IPS-15b (cell line): ENCODE measurements at regions not wholly inside any gene's neighbourhood (a gene's known extent, or its start where the extent isn't known, plus 50 kb on each side); places are given as distances from the start of the nearest gene placed in this dataset.

Source experiments
- H3K27me3 ChIP-seq: one replicate; pipeline ENCODE4 v1.6.1; 2013; ENCODE audit warnings: low read length; ENCODE audit not compliant: control insufficient read depth, insufficient read depth
- H3K36me3 ChIP-seq: one replicate; pipeline ENCODE4 v1.6.1; 2013; ENCODE audit warnings: low read length; ENCODE audit not compliant: control insufficient read depth, insufficient read depth
- H3K4me1 ChIP-seq: one replicate; pipeline ENCODE4 v1.6.1; 2013; ENCODE audit warnings: mild to moderate bottlenecking, low read length; ENCODE audit not compliant: control insufficient read depth, insufficient read depth
- H3K4me3 ChIP-seq: one replicate; pipeline ENCODE4 v1.5.1; 2013; ENCODE audit warnings: low read depth, low read length
- H3K9ac ChIP-seq: one replicate; pipeline ENCODE4 v1.6.1; 2013; ENCODE audit warnings: low read depth, mild to moderate bottlenecking, low read length
- H3K9me3 ChIP-seq: one replicate; pipeline ENCODE4 v1.6.1; 2013; ENCODE audit warnings: mild to moderate bottlenecking, low read length; ENCODE audit not compliant: control insufficient read depth, insufficient read depth

GRCh38 chr1:30312226-30312625 lies 411.2 kb downstream of the MATN1 start:
- Histone ChIP-seq H3K9ac (no peak overlapping the region), H3K4me3 (no peak overlapping the region), H3K4me1 (no peaks in the 10 kb centered on the region), H3K36me3 (no peaks in the 10 kb centered on the region), H3K9me3 (no peaks in the 10 kb centered on the region), H3K27me3 (no peaks in the 10 kb centered on the region)

DNA sequence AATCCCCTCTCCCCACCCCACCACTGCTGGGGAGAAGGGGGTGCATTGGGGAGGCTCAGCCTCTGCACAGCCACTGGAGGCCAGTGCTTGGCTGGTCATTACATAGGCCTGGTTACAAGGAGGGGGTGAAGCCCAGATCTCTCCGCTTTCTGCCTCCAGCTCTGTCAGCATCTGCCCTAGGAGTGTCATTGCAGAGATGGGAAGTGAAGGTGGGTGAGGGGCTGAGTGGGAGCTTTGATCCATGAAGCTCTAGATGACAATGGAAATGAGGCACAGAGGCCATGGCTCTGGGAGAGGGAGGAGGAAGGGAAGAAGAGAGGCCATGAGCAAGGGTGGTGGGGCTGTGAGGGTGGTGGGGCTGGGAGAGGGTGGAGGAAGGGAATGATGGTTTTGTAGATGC lies 411.6 kb downstream of the MATN1 start:
- H3K36me3 ChIP-seq = no peaks in the 10 kb centered on the region
- no peaks in the 10 kb centered on the region for H3K27me3 ChIP-seq
- no peak overlapping the region for H3K4me3 ChIP-seq
- H3K9ac ChIP-seq = no peak overlapping the region
- no peaks in the 10 kb centered on the region for H3K4me1 ChIP-seq
- no peaks in the 10 kb centered on the region for H3K9me3 ChIP-seq

DNA sequence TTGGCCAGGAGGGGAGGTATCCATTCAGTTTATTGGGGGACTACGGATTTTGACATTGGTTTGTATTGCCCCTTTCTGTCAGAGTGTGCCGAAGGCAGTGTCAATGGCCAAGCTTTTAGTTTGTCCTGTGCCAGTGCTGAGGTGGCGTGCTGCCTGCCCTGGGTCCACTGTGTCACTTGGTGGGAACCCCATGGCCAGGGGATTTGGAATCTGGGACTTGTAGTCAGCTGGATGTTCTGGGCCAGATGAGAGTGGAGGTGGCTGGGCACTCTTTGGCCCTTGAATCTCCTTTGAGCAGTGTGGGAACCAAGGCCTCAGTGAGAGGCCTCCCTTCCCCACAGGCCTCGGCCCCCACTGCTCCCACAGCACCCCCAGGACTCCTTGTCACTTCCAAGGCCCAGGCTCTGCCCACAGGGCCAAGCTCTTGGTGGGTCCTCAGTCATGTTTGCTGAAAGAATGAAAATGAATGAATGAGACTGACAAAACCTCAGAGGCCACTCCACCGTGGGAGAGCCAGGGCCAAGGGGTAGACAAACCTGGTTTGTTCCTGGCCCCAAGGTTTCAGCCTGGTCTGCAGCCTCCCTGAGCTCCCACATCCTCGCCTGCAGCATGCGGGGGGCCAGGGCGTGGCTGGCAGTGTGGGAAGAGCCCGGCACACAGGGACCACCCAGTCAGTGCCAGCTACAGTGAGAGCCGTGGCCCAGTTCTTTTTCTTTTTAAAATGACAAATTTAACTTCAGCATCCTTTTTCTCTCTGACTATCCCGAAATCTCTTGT lies 412.2 kb downstream of the MATN1 start:
- Histone ChIP-seq H3K9ac (no peak overlapping the region), H3K9me3 (no peaks in the 10 kb centered on the region)

DNA sequence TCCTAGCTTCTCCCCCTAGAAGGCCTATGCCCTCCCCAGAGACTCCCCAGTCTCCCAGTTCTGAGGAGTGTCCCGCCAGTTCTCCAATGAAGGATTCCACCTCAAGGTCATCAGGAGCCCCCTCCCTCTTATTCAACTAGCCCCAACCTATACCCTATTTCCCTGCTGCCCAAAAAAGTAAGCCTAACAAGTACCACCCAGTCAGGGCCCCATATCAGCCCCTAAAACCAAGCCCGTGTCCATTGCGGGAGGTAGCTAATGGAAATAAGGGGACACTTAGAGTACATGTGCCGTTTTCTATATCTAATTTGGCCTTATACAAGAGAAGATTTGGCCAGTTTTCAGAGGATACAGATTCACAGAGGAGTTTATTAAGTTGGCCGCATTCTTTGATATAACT lies 416.2 kb downstream of the MATN1 start:
- Histone ChIP-seq H3K9me3 (no peaks in the 10 kb centered on the region), H3K4me3 (no peak overlapping the region), H3K27me3 (no peaks in the 10 kb centered on the region), H3K4me1 (no peaks in the 10 kb centered on the region), H3K36me3 (no peaks in the 10 kb centered on the region), H3K9ac (no peak overlapping the region)

More for the DNA sequence above, 412.2 kb downstream of the MATN1 start:
- no peak overlapping the region for H3K4me3 ChIP-seq
- no peaks in the 10 kb centered on the region for H3K36me3 ChIP-seq
- H3K27me3 ChIP-seq = no peaks in the 10 kb centered on the region
- no peaks in the 10 kb centered on the region for H3K4me1 ChIP-seq

GRCh38 chr1:30305519-30305918 lies 417.9 kb downstream of the MATN1 start:
- Histone ChIP-seq H3K36me3 (no peaks in the 10 kb centered on the region), H3K9ac (no peak overlapping the region), H3K27me3 (no peaks in the 10 kb centered on the region), H3K9me3 (no peaks in the 10 kb centered on the region), H3K4me3 (no peak overlapping the region), H3K4me1 (no peaks in the 10 kb centered on the region)

- Histone ChIP-seq H3K4me3 (no peak overlapping the region), H3K9ac (no peak overlapping the region), H3K36me3 (no peaks in the 10 kb centered on the region), H3K27me3 (no peaks in the 10 kb centered on the region), H3K4me1 (no peaks in the 10 kb centered on the region), H3K9me3 (no peaks in the 10 kb centered on the region)
These were observed 418.3 kb downstream of the MATN1 start for GRCh38 chr1:30305061-30305460.

DNA sequence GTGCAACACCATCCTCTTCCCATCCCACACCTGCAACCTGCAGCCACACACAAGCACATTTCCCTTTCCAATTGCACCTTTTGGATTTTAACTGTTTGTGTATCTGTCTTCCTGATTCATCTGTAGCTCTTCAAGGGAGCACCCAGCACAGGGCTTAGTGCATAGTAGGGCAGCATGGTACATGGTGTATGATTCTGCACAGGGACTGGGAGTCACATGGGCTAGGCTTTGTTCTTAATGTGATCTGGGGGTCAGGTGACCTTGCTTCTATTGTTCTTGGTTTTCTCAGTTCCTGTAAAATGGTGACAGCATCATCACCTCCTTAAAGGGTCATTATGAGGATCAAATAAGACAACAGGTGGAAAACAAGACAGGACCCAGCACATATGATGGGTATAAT lies 419.3 kb downstream of the MATN1 start:
- Histone ChIP-seq H3K9me3 (no peaks in the 10 kb centered on the region), H3K36me3 (no peaks in the 10 kb centered on the region), H3K4me3 (no peak overlapping the region), H3K27me3 (no peaks in the 10 kb centered on the region), H3K4me1 (no peaks in the 10 kb centered on the region), H3K9ac (no peak overlapping the region)

- H3K4me3 ChIP-seq = no peak overlapping the region
- H3K9me3 ChIP-seq = no peaks in the 10 kb centered on the region
- no peaks in the 10 kb centered on the region for H3K36me3 ChIP-seq
- no peaks in the 10 kb centered on the region for H3K4me1 ChIP-seq
- no peak overlapping the region for H3K9ac ChIP-seq
- H3K27me3 ChIP-seq = no peaks in the 10 kb centered on the region
These were observed 420.0 kb downstream of the MATN1 start for GRCh38 chr1:30303387-30303786.

- Histone ChIP-seq H3K4me1 (no peaks in the 10 kb centered on the region), H3K27me3 (no peaks in the 10 kb centered on the region), H3K4me3 (no peak overlapping the region), H3K9ac (no peak overlapping the region), H3K36me3 (no peaks in the 10 kb centered on the region), H3K9me3 (no peaks in the 10 kb centered on the region)
These were observed 420.5 kb downstream of the MATN1 start for GRCh38 chr1:30302858-30303257.

DNA sequence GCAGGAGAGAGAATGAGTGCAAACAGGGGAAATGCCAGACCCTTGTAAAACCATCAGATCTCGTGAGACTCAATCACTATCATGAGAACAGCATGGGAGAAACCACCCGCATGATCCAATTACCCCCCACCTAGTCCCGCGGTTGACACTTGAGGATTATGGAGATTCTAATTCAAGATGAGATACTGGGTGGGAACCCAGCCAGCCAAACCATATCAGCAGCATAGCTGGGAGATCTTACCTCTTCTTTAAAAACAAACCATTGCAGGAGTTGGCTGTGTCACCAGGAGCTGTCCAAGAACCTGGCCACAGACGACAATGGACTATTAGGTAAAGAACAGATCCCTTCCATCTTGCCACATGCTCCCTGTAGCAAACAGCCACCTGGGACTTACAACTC lies 422.7 kb downstream of the MATN1 start:
- Histone ChIP-seq H3K9me3 (no peaks in the 10 kb centered on the region), H3K4me1 (no peaks in the 10 kb centered on the region), H3K36me3 (no peaks in the 10 kb centered on the region), H3K27me3 (no peaks in the 10 kb centered on the region), H3K9ac (no peak overlapping the region), H3K4me3 (no peak overlapping the region)

DNA sequence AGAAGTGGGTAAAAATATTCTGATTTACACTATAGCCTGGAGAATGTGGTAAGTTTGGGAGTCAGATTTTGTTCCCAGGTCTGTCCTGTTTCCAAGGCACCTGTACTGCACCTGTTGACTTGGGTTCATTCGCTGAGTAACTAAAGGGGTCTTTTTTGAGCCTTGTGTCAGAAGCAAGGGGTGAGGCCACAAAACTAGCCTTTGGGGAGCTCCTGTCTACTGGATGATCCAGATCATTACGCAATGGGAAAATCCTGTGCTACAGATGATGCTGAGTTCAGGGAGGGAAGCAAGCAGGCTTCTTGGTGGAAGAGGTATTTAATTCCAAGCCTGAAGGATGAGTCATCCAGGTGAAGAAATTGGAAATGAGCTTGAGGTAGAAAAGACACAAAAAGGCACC lies 424.0 kb downstream of the MATN1 start:
- Histone ChIP-seq H3K9me3 (no peaks in the 10 kb centered on the region), H3K4me3 (no peak overlapping the region), H3K36me3 (no peaks in the 10 kb centered on the region), H3K4me1 (no peaks in the 10 kb centered on the region), H3K9ac (no peak overlapping the region), H3K27me3 (no peaks in the 10 kb centered on the region)

DNA sequence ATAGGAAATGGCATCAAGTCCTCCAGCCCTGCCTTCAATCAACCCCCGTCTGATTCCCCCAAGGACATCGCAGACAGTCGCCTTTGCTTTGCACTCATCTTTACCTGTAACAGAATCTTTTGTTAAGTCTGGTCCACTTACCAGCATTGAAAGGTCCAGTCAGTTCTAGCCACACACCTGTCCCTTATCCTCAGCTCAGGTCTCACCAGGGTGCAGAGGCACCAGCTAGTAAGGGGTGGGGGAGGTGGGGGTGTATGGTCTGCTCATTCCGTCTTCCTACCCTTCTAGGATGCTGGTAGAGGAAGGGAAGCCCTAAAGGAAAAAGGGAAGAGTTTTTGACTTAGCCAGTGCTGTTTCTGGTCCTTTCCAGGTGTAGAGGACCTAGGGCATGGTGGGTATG lies 427.7 kb downstream of the MATN1 start:
- Histone ChIP-seq H3K4me1 (no peaks in the 10 kb centered on the region), H3K4me3 (no peak overlapping the region), H3K36me3 (no peaks in the 10 kb centered on the region), H3K9me3 (no peaks in the 10 kb centered on the region), H3K9ac (no peak overlapping the region), H3K27me3 (no peaks in the 10 kb centered on the region)
